GM21367 (cell line): ENCODE measurements at regions not wholly inside any gene's neighbourhood (a gene's known extent, or its start where the extent isn't known, plus 50 kb on each side); places are given as distances from the start of the nearest gene placed in this dataset.
"Not testable (repeated sequence)": the region's sequence is repeated elsewhere in the genome, so short reads cannot be mapped to it uniquely, and the experiment has no call there.

Experiments used
- ATAC-seq: cut with Tn5 transposase; IDR thresholded peaks from one replicate; pipeline ENCODE4 v1.9.1; 2021; ENCODE audit not compliant: unreplicated experiment

- no peak for ATAC-seq
These were observed 280.9 kb downstream of the FGFR2 start for GRCh38 chr10:121317374-121317773.

- no peak for ATAC-seq
These were observed 276.2 kb downstream of the FGFR2 start for GRCh38 chr10:121322046-121322445.

DNA sequence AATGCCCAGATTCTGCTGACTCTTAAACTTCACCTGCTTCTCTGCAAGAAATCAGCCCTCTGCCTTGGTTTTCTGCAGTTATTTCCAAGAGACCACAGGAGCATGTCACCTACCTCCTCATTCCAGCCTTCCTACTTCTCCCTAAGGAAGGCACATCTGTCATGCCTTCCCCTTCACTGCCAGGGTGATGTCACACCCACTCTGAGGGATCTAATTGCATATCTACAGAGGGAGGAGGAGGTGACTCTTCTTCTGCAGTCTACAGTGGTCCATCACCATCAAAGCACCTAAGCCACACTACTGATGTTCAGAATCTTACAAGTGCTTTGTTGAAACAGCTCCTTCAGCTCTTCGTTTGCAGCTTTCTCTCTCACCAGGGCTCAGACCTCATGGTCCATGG, 275.5 kb downstream of the FGFR2 start:
- no peak for ATAC-seq

DNA sequence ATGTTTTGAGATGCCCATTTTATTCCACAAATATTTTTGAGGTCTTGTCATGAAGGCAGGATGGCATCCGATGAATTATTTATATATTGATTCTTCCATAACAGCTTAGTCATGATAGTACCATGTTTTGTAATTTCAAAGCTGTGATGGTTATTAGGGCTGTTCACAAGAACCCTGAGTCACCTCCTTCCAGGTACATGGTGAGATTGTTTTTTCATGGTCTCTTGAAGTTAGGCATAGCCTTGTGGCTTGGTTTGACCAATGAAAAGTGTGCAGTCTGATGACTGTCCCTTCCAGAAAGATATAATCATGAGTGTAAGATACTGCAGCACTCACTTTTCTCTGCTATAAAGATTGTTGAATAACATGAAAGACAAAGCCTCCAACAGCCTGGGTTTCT, 274.8 kb downstream of the FGFR2 start:
- no peak for ATAC-seq

DNA sequence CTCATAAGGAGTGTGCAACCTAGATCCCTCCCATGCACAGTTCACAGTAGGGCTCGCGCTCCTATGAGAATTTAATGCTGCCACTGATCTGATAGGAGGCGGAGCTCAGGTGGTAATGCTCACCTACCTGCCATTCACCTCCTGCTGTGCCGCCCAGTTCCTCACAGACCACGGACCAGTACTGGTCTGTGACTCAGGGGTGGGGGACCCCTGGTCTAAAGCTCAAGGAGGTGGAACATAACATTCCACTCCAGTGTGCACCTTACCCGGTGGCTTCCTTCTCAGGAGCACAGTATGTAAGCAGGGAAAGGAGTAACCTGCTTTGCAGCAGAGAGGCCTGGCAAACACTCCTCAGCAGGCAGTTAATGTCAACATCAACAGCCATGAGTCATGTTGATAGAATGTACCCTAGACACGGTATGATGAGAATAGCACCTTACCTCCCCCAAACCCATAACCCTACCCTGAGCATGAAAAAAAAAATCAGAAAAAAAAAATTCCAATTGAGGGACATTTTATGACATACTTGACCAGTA, 273.5 kb downstream of the FGFR2 start:
- no peak for ATAC-seq

- no peak for ATAC-seq
These were observed 272.6 kb downstream of the FGFR2 start for GRCh38 chr10:121325490-121326231.

DNA sequence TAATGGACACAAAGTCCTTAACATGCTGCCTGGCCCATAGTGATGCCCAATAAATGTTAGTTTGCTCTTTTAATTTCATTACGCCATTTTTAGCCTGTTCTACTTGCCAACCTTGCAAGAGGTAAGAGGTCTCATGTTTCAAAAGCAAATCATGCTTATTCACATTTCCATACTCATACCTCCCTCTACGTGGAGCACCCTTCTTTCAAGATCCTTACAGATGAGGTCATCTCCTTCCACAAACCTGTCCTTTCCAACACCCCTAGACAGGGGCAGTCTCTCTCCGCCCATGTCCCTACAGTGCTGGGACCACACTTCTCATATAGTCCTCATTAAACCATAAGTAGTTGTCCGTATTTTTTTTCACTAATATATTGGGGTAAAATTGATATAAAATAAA, 271.3 kb downstream of the FGFR2 start:
- no peak for ATAC-seq

DNA sequence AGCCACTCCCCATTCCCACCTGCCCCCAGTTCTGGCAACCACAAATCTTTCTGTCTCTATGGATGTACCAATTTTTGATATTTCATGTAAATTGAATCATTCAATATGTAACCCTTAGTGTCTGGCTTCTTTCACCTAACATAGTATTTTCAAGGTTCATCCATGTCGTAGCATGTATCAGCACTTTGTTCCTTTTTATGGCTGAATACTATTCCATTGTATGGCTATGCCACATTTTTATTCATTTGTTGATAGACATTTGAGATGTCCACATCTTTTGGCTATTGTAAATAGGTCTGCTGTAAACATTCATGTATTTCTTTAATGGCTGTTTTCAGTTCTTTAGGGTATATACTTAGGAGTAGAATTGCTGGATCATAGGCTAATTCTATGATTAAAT, 270.5 kb downstream of the FGFR2 start:
- ATAC-seq, result no peak

GRCh38 chr10:121329631-121330030, 268.6 kb downstream of the FGFR2 start:
- ATAC-seq, result not testable (repeated sequence)

DNA sequence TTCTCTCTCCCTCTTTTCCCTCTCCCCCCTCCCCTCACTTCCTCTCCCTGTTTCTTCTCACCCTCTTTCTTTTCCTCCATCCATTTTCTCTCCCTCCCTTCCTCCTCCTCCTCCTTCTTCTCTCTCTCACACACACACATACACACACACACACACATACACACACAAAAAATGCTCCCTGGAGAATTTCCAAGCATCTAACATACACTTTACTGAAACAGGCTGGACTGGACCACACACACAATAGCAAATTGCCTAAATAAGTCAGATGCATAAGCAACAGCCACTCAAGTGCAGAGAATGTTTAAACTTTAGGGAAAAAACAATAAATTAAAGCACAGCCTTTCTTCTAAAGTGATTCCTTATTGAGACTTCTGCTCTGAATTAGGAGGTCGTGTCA, 267.7 kb downstream of the FGFR2 start:
- no peak for ATAC-seq

- no peak for ATAC-seq
These were observed 265.9 kb downstream of the FGFR2 start for GRCh38 chr10:121332353-121332752.

DNA sequence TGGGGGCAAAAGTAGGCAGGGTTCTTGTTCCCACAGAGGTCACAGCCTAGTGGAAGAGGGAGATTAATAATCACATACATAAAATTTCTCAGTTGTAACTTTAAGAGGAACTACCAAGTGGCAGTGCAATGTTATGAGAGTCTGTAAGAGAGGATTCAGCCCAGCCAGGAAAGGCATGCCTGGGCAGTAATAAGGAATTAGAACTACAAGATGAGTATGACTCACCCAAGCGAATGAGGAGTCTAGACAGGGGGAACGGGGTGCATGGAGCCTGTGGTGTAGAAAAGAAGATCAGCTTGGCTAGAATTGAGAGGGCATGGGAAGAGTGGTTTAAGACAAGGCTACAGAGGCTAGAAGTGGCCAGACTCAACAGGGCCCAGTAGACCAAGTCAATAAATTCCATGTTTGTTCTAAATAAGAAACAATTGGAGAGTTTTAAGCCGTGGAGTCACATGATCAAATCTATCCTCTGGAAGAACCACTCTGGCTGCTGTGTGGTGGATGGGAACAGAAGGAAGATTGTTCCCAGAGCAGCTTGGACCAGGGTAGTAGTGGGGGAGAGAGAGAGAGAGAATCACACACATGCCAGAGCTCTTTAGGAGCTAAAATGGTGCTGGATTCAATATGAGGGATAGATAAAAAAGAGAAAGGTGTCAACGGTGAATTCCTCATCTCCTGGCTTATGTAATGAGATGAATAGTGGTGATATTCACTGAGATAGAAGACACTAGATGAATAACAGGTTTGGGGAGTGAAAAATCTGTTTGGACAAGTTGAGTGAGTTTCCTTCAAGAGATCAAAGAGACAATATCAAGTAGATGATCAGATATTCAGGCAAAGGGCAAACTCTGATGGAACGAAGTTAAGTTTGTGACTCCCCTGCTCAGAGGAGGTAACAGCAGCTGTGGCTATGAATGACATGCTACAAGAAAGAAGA, 265.1 kb downstream of the FGFR2 start:
- no peak for ATAC-seq

DNA sequence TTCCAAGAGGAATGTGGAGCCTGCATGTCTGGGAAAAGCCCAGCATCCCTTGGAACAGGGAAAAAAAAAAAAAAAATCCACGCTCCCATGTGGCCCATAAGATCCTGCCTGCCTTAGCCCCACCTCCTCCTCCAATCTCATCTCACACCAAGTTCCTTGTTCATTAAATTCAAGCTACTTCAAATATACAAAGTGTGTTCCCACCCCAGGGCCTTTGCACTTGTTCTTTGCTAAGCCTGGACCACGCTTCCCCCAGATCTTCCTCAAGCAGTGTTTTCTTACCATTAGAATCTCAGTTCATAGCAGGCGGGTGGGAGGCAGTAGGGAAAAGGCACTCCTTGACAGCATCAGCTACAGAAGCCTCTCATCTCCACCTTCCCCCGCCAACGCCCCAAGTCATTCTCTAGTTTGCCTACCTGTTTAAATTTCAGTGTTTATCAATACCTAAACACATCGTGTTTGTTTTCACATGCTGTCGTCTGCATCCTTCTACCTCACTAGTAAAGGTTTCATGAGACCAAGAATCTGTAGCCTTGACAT, 262.8 kb downstream of the FGFR2 start:
- ATAC-seq, result no peak

- no peak for ATAC-seq
These were observed 260.8 kb downstream of the FGFR2 start for GRCh38 chr10:121337427-121337826.

GRCh38 chr10:121338206-121338980, 259.9 kb downstream of the FGFR2 start:
- ATAC-seq, result no peak

- no peak for ATAC-seq
These were observed 259.1 kb downstream of the FGFR2 start for GRCh38 chr10:121339114-121339513.

DNA sequence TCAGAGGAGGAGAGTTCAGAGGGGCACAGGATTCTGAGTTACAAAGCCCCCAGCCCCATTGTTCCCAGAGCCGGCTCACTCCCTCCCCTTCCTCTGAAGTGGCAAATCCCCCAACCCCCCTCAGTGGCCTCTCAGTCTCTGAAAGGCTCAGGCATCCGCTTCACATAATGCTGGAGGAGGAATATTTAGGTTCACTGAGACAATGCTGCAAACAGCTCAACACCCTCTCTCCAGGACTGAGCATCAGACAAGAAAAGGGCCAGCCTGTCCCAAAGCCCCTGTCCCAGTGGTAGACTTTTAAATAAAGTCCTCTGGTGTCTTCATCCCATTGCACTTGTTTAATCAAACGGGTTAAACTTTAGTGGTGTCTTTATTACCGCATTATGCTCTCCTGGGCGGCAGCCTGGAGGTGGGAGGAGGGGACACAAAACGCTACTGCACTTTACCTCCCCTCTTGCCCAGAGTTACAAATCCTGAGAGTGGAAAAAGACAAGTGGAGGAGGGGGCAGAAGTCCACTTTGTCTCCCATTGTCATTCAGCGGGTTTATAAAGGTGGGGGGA, 257.9 kb downstream of the FGFR2 start:
- ATAC-seq, result no peak

- ATAC-seq, result no peak
These were observed 246.7 kb downstream of the FGFR2 start for GRCh38 chr10:121351540-121351939.

DNA sequence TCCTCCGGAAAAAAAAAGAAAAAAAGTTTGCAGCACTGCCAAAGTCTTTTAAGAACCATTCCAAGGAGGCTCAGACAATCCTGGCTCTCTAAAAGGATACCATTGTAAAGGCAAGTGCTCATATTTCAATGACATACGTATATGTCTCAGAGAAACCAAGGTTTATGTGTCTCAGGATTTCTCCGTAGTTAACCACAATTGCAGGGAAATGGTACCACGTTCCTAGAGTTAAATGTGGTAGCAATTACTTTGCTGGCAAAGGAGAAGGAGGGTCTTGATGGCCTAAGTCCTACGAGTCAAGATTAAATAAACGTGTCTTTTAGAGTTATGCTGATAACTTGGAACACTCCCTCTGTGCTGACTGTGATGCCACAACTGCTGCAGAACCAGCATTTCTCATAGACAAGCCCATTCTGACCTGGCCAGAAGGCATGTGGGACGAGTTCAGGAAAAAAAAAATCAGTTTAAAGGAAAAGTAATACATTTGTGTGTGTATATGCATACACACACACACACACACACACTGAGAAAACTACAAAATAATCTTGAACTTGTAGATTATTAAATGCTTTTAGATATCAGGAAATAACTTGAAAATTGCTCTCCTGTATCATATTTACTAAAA, 245.9 kb downstream of the FGFR2 start:
- ATAC-seq, result no peak

DNA sequence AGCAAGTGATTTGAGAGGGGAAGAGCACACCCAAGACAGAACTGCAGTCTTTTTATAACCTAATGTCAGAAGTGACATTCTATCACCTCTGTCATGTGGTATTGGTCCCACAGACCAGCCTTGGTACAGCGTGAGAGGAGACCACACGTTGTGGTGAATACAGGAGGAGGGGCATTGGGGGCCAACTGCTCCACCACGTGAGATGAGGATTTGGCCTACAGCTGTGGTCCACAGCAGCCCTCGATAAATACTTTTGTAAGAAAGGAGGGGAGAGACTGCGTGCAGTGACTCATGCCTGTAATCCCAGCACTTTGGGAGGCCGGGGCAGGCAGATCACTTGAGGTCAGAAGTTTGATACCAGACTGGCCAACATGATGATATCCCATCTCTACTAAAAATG, 243.1 kb downstream of the FGFR2 start:
- ATAC-seq, result no peak
